ENCODE measurements at regions not wholly inside any gene's neighbourhood (a gene's known extent, or its start where the extent isn't known, plus 50 kb on each side); places are given as distances from the start of the nearest gene placed in this dataset.

DNA sequence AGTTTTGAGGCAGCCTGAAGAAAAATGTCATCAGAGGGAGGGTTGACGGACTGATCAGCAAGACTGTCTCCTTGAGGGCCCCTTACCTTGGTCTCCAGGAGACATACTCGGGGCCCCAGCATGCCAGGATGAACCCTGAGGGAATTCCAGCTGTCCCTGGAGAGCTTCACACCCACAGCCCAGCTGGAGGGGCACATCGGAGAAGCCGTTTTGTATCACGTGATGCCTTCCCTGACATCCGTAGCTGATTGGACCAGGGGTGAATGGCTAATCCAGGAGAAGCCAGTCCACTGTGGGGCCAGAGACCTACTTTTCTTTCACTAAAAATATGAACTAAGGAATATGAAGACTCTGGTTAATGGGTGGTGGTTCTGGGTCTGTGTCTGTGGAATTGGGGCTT, 86.0 kb upstream of the TP53I11 start:
- DNase-seq (ENCODE audit: low read depth): no peak

- DNase-seq (ENCODE audit: low read depth): peak; percentile 10
Observed at GRCh38 chr11:45037434-45038005, 86.8 kb upstream of the TP53I11 start.

DNA sequence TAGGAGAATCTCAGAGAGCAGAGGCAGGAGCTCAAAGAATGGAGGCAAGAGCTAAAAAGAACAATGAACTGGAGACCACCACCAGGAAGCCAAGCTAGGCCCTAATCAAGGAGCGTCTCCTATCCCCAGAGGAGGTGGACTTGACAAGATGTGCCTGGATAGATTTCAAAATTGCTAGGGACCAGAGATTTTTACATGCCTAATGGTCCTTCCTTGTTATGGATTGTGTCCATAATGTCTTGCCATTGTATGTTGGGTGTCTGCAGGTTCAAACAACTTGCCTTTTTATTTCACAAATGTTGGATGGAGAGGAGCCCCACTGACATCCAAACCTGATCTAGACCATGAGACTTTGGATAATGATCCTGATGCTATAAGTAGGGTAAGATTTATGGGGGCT, 88.2 kb upstream of the TP53I11 start:
- no peak for DNase-seq (ENCODE audit: low read depth)

- DNase-seq (ENCODE audit: low read depth): no peak
Observed at GRCh38 chr11:45041596-45041995, 90.9 kb upstream of the TP53I11 start.

- peak; percentile 71 for DNase-seq (ENCODE audit: low read depth)
Observed at GRCh38 chr11:45042560-45042959, 91.9 kb upstream of the TP53I11 start.

- no peak for DNase-seq (ENCODE audit: low read depth)
Observed at GRCh38 chr11:45043755-45044475, 93.2 kb upstream of the TP53I11 start.

DNA sequence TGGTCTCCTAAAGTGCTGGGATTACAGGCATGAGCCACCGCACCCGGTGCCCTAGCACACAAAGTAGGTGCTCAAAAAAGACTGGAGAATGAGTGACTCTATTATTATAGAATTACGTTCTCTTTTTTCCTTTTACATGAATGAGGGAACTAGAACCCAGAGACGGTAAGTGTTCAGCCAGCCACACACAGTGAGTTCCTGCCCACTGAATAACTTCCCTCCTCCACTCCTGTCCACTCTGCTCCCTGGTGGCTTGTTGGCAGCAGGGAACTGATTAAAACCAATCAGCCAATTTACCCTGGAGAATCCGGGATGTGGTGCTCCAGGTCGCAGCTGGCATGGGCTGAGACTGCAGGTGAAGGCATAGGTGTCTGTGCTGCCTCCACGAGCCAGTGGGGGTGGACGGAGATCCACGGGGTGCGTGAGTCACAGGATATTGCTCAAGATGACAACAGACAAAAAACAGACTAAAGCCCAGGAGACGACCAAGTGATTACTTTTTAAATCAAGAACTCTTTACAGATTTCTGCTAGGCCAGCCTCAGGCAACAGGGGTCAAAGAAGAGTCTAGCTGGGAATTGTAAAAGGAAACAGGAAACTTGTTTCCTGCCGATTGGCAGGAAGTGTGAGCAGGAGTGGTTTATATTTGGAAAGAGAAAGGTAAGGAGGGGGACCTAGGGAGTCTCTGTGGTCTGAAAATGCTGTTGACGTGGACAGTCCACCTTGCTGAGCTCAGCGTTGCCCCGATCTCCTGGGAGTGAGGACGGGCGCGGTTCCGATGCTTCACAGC, 95.2 kb upstream of the TP53I11 start:
- peak; percentile 82 for DNase-seq (ENCODE audit: low read depth)

- DNase-seq (ENCODE audit: low read depth): no peak
Observed at GRCh38 chr11:45048313-45048841, 97.7 kb upstream of the TP53I11 start.

DNA sequence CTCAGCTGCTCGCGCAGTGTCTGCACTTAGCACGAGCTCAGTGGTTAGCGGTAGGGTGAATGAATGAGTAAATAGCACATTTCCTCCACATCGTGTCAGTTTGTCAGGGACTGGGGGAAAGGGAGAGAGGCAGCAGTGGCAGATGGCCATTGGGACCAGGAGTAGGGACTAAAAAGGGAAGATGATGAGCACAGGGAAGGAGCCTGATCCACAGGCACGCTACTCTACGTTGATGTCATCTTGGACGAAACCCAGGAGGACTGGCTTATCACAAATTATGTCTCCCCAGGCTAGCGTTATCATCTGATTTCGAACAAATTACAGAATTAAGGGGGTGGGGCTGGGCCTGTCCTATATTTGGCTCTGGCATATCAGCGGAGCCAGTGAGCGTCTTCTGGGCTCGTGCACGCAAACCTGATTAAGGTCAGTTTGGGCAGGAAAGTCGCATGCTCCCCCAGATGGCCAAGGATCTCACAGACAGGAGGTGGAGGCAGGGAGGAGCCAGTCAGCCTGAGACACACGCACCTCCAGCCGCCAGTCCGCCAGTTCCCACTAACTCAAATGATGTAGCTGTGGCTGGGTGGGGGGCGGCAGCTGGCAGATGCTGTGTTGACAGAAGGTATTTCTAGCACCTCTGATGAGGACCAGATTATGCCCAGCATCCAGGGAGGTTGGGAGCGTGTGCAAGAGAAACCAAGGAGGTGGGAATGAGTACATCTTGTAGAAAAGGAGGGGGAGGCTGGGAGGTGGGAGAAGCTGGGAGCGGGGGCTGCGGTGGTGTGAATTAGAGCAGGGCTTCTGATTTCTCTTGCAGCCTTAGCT, 97.4 kb upstream of the PRDM11 start:
- DNase-seq (ENCODE audit: low read depth): no peak

DNA sequence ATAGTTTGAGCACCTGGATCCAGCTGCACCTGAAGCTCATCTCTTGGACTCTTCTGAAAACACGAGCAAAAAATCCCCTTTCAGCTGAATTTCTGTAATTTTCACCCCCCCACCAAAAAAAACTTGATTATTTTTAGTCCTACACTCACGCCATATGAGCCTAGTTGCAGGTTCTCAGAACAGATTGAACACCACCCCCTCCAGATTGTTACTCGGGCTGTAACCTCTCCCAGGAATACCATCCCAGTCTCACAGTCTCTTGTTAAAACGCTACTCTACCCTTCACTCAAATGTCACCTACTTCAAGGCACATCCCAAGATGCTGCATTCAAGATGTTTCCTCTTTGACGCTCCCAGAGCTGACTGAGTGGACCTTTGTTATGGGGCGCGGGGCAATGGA, 96.3 kb upstream of the PRDM11 start:
- no peak for DNase-seq (ENCODE audit: low read depth)

DNA sequence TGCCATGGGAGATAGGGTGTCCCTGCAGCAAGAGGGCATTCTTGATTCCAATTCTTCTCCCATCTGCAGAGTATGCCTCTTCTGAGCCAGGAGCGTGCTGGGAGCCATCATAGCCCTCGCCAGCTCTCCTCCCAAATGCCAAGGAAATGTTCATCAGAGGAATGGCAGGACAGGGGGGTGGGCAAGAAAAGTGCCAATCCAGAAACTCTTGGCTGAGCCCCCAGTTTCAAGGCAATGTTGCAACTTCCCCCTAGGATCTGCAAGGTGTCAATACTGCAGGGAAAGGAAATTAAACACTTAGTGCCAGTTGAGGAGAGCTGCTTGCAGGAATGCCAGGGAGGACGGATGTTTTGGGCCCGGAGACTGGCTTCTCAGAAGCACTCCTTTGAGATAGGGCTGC, 94.8 kb upstream of the PRDM11 start:
- no peak for DNase-seq (ENCODE audit: low read depth)

DNA sequence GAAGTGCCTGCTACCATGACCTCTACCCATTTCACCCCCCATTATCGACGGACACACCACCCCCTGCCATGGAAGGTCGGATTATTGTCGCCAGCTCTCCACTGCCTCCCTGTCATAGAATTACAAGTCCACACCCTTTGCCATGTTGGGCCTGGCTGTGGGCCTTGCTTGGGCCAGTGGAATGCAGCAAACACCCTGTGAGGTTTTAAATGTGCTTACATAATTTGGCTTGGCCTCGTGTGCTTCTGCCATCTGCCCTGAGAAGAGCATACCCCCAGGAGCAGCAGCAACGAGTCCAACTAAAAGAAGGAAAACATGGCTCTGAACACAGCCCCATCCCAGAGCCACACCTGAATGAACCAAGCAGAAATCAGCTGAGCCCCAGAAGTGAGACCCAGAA, 94.1 kb upstream of the PRDM11 start:
- DNase-seq (ENCODE audit: low read depth): no peak

GRCh38 chr11:45053736-45054446, 92.5 kb upstream of the PRDM11 start:
- no peak for DNase-seq (ENCODE audit: low read depth)

- no peak for DNase-seq (ENCODE audit: low read depth)
Observed at GRCh38 chr11:45054956-45055355, 91.5 kb upstream of the PRDM11 start.

DNA sequence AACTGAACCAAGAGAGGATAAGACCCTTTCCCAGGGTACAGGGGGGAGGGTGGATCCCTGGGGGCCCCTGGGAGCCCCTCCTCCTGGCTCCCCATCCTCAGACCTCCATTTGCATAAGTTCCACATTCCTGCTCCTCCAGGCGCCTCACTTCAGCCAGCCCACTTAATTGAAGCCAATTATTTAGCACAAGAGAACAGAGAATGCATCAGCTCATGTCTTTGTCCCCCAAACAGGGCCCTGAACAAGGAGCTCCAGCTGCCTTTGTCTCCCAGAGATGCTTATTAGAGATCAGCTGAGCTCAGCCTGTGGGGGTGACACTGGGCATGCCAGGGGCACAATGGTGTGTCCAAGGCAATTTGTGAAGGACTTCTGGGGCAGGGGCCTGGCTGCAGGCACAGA, 89.9 kb upstream of the PRDM11 start:
- no peak for DNase-seq (ENCODE audit: low read depth)

DNA sequence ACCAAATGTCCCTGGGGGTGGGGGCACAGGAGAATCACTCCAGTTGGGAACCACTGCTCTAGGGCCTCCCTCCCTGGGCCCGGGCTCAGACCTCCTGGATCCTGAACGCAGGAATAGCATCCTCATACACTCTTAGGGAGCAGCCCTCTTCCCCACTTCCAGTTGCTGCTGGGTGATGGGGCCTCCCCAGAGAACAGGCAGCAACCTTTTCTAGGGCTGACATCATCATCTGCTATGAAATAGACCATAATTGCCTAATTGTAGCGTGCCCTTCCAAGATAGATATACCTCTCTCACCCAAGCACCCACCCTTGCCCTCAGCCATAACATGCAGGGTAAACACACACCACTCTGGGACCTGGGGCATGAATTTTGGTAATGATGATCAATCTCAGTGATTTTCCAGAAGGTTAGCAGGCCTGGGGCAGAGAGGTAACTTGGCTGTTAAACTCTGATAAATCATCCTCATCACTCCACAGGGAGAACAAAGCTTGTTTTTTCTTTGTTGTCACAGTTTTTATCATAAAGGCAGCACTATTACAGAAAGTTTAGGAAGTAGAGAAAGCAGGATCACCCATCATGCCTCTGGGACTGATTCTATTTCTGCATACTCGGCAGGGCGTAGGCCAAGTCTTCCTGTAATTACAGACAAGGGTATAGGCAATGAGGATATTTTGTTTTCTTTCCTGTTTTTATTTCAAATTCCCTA, 88.3 kb upstream of the PRDM11 start:
- DNase-seq (ENCODE audit: low read depth): no peak

DNA sequence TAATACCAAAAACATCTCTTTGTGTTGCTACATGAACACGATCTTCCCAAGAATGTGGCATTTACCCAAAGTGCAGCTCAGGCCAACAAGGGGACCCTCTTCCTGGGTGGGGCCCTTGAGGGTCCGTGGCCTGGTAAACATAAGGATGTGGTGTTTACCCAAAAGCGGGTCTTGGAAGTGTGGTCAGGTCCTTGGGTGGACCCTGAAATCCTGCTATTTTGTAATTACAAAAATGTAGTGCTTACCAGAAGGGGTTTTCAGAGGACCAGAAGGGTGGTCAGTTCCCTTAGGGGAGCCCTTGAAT, 87.8 kb upstream of the PRDM11 start:
- no peak for DNase-seq (ENCODE audit: low read depth)

GRCh38 chr11:45060707-45061106, 85.7 kb upstream of the PRDM11 start:
- DNase-seq (ENCODE audit: low read depth): no peak

DNA sequence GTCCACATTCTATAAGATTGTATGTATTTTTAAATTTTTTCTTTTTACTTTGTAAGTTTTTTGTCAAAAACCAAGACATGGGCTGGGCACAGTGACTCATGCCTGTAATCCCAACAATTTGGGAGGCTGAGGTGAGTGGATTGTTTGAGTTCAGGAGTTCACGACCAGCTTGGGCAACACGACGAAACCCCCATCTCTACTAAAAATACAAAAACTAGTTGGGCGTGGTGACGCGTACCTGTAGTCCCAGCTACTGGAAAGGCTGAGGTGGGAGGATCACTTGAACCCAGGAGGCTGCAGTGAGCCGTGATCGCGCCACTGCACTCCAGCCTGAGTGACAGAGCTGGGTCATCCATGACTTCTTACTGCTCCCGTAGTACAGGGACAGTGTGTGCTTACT, 84.8 kb upstream of the PRDM11 start:
- no peak for DNase-seq (ENCODE audit: low read depth)

GRCh38 chr11:45062115-45062514, 84.3 kb upstream of the PRDM11 start:
- no peak for DNase-seq (ENCODE audit: low read depth)
